ENCODE measurements at regions not wholly inside any gene's neighbourhood (a gene's known extent, or its start where the extent isn't known, plus 50 kb on each side); places are given as distances from the start of the nearest gene placed in this dataset.

DNA sequence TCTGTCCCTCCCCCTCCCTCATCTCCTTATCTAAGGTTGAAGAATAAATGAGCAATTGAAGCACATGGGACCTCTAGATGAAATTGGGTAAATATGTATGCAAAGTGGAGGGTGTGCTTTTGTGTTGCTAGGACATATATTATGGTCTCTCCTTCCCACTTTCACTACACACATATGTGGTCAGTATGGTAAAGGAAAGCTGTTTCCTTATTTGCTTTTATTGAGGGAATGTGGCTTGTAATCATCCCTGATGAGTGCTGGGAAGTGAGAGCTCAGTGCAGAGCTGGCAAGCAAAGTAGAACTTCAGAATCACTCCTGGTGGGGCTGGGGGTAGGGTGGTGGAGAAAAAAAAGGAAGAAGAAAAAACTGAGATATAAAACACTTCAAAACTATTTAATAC is 189.9 kb upstream of the ATP5MC3 start:
- TF ChIP-seq POLR2A (IDR thresholded peaks at IDR 0.05; ENCODE audit: low read depth, low read length) (no peak), MYC (IDR thresholded peaks at IDR 0.05; ENCODE audit: low read depth, low read length) (no peak), EZH2 (IDR thresholded peaks at IDR 0.05; ENCODE audit: borderline replicate concordance, low read depth, low read length, severe bottlenecking) (no peak), POLR2AphosphoS5 (IDR thresholded peaks at IDR 0.05; ENCODE audit: insufficient read depth, low read depth, low read length) (no peak)
- TF ChIP-seq, protein P1, sequence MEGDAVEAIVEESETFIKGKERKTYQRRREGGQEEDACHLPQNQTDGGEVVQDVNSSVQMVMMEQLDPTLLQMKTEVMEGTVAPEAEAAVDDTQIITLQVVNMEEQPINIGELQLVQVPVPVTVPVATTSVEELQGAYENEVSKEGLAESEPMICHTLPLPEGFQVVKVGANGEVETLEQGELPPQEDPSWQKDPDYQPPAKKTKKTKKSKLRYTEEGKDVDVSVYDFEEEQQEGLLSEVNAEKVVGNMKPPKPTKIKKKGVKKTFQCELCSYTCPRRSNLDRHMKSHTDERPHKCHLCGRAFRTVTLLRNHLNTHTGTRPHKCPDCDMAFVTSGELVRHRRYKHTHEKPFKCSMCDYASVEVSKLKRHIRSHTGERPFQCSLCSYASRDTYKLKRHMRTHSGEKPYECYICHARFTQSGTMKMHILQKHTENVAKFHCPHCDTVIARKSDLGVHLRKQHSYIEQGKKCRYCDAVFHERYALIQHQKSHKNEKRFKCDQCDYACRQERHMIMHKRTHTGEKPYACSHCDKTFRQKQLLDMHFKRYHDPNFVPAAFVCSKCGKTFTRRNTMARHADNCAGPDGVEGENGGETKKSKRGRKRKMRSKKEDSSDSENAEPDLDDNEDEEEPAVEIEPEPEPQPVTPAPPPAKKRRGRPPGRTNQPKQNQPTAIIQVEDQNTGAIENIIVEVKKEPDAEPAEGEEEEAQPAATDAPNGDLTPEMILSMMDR (IDR thresholded peaks at IDR 0.05; ENCODE audit: extremely low read depth in 1 of 2, insufficient read depth in 1 of 2, low read depth in 1 of 2, low read length in 2 of 2), result no peak
- TF ChIP-seq, protein P2, sequence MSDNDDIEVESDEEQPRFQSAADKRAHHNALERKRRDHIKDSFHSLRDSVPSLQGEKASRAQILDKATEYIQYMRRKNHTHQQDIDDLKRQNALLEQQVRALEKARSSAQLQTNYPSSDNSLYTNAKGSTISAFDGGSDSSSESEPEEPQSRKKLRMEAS (IDR thresholded peaks at IDR 0.05; ENCODE audit: insufficient read depth, insufficient read length), result no peak

All from endothelial cell of umbilical vein (primary cell).